ENCODE measurements at regions not wholly inside any gene's neighbourhood (a gene's known extent, or its start where the extent isn't known, plus 50 kb on each side); places are given as distances from the start of the nearest gene placed in this dataset.

GRCh38 chr2:24439971-24440340, 51.1 kb upstream of the NCOA1 start:
- DNase-seq = no peak

GRCh38 chr2:24439280-24439970, 51.6 kb upstream of the NCOA1 start:
- DNase-seq = no peak

GRCh38 chr2:24438106-24438505, 52.9 kb upstream of the NCOA1 start:
- DNase-seq = no peak

- no peak for DNase-seq
Observed at GRCh38 chr2:24435391-24436316, 55.4 kb upstream of the NCOA1 start.

GRCh38 chr2:24434541-24434940, 56.5 kb upstream of the NCOA1 start:
- DNase-seq = no peak

GRCh38 chr2:24432735-24433134, 58.3 kb upstream of the NCOA1 start:
- DNase-seq = no peak

- no peak for DNase-seq
Observed at GRCh38 chr2:24432121-24432520, 58.9 kb upstream of the NCOA1 start.

- DNase-seq = no peak
Observed at GRCh38 chr2:24429197-24430074, 61.6 kb upstream of the NCOA1 start.

- DNase-seq = no peak
Observed at GRCh38 chr2:24424387-24424786, 64.1 kb upstream of the ITSN2 start.

- no peak for DNase-seq
Observed at GRCh38 chr2:24423095-24423494, 62.8 kb upstream of the ITSN2 start.

GRCh38 chr2:24421668-24422067, 61.3 kb upstream of the ITSN2 start:
- DNase-seq = peak; percentile 48

GRCh38 chr2:24420373-24420772, 60.0 kb upstream of the ITSN2 start:
- DNase-seq = no peak

GRCh38 chr2:24418166-24418841, 58.0 kb upstream of the ITSN2 start:
- DNase-seq = no peak

- DNase-seq = no peak
Observed at GRCh38 chr2:24412812-24413211, 52.5 kb upstream of the ITSN2 start.

- DNase-seq = no peak
Observed at GRCh38 chr2:24411488-24412151, 51.3 kb upstream of the ITSN2 start.

GRCh38 chr2:24410976-24411375, 50.6 kb upstream of the ITSN2 start:
- no peak for DNase-seq

GRCh38 chr2:24409700-24410556, 49.6 kb upstream of the ITSN2 start:
- peak; percentile 22 for DNase-seq
